ENCODE measurements at regions not wholly inside any gene's neighbourhood (a gene's known extent, or its start where the extent isn't known, plus 50 kb on each side); places are given as distances from the start of the nearest gene placed in this dataset.
A peak's percentile ranks its signal among the peaks of the same experiment; 100 is the strongest.

DNA sequence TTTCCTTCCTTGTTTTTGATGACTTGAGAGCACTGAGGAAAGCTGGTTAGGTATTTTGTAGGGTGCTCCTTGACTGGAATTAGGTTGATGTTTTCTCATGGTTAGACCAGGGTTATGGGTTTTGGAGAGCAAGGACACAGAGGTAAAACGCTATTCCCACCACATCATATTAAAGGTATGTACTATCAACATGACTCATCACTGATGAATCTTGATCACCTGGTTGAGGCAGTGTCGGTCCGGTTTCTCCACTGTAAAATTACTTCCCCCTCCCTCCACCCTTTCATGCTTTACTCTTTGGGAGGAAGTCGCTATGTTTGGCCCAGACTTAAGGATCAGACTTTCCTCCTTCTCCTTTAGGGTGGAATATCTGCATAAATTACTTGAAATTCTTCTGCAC lies 201.6 kb downstream of the EDEM1 start:
- H3K36me3 ChIP-seq (ENCODE audit: control insufficient read depth in 2 of 3, insufficient read depth in 3 of 3, low read length in 3 of 3) = no peaks in the 10 kb centered on the region
- Mint-ChIP-seq H3K4me1 (peaks cover 0 to 7% (median 4%) of the 10 kb centered on the region in 7 donors), H3K9me3 (no peaks in the 10 kb centered on the region), H3K27ac (no peak overlapping the region), H3K36me3 (no peaks in the 10 kb centered on the region), H3K4me3 (no peak overlapping the region), H3K27me3 (peaks cover 0 to 35% (median 11%) of the 10 kb centered on the region in 5 donors)
- H3K27ac ChIP-seq (ENCODE audit: low read depth, low read length) = no peak overlapping the region
- no peak for ATAC-seq
- no peaks in the 10 kb centered on the region for H3K27me3 ChIP-seq (ENCODE audit: control insufficient read depth in 2 of 2, insufficient read depth in 2 of 2, low read length in 2 of 2)
- ChIA-PET CTCF (no interaction called here), POLR2A (no interaction called here)
- H3K4me1 ChIP-seq (ENCODE audit: control insufficient read depth in 2 of 2, insufficient read depth in 2 of 2, low read length in 2 of 2) = no peaks in the 10 kb centered on the region
- no peak overlapping the region for H3K4me3 ChIP-seq (ENCODE audit: low read length)
- DNase-seq = no peak
- intact Hi-C loops (cut with micrococcal nuclease) = no loop called here
- no peaks in the 10 kb centered on the region for H3K9me3 ChIP-seq (ENCODE audit: control insufficient read depth in 2 of 3, low read length in 3 of 3)

DNA sequence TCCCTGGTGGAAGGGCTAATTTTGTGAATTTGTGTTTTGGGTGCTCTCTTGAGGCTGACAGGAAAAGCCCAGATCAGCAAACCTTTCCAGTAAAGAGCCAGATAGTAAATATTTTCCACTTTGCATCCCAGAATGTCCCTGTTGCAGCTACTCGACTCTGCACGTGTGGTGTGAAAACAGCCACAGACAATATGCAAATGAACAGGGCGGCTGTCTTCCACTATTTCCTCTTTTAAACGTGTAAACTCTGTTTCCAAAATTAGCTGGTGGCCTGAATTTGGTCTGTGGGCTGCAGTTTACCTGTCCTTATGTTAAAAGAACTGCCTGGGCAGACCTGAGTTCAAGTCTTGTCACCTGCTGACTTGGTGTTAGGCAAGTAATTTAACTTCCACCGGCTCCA lies 202.7 kb downstream of the EDEM1 start:
- no peaks in the 10 kb centered on the region for H3K9me3 Mint-ChIP-seq
- Histone ChIP-seq H3K4me3 (ENCODE audit: low read length) (no peak overlapping the region), H3K27ac (ENCODE audit: low read depth, low read length) (no peak overlapping the region), H3K4me1 (ENCODE audit: control insufficient read depth in 2 of 2, insufficient read depth in 2 of 2, low read length in 2 of 2) (no peaks in the 10 kb centered on the region), H3K36me3 (ENCODE audit: control insufficient read depth in 2 of 3, insufficient read depth in 3 of 3, low read length in 3 of 3) (no peaks in the 10 kb centered on the region), H3K27me3 (ENCODE audit: control insufficient read depth in 2 of 2, insufficient read depth in 2 of 2, low read length in 2 of 2) (no peaks in the 10 kb centered on the region), H3K9me3 (ENCODE audit: control insufficient read depth in 2 of 3, low read length in 3 of 3) (no peaks in the 10 kb centered on the region)
- peaks cover 0 to 7% (median 4%) of the 10 kb centered on the region in 7 donors for H3K4me1 Mint-ChIP-seq
- CTCF ChIA-PET = interaction anchor here (0.6 kb wide), 1 partner anchor 266 kb away, joined by 3 read pairs; no protein-coding TSS in a partner anchor
- H3K4me3 Mint-ChIP-seq = no peak overlapping the region
- DNase-seq (no peak), ATAC-seq (no peak)
- H3K36me3 Mint-ChIP-seq = no peaks in the 10 kb centered on the region
- intact Hi-C loops (cut with micrococcal nuclease) = no loop called here
- no peak overlapping the region for H3K27ac Mint-ChIP-seq
- POLR2A ChIA-PET = no interaction called here
- H3K27me3 Mint-ChIP-seq = peaks cover 0 to 30% (median 11%) of the 10 kb centered on the region in 5 donors

DNA sequence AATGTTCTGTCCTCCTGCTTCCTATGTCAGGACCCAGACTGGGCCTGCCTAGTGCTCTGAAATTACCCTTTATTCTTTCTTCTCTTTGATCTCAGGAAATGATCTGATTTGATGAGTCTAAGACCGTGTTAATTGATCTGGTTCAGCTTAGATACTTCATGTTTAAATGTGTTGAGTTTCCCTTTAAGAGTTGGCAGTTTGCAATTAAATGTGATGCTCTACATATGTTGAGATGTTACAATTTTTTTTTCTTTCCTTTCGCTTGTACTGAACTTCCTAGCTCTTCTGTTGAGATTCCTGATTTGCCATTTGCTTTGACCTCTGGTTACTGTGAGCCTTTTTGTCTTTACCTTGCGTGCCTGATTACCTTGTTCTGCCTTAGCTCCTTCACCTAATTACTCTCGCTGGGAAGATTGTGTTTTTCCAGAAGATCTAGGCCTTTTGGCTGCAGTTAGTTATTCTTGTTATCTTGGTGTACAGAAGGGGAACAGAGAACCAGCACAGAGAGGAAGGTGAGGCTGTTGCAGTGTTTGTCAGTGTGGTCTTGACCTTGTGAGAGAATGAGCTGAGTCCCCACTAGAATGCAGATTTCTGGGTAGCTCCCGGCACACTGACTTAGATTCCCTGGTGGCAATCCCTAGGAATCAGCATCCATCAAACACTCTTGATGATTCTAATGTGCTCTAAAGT lies 203.6 kb downstream of the EDEM1 start:
- H3K9me3 ChIP-seq (ENCODE audit: control insufficient read depth in 2 of 3, low read length in 3 of 3) = no peaks in the 10 kb centered on the region
- H3K36me3 ChIP-seq (ENCODE audit: control insufficient read depth in 2 of 3, insufficient read depth in 3 of 3, low read length in 3 of 3) = no peaks in the 10 kb centered on the region
- Mint-ChIP-seq H3K4me1 (peaks cover 0 to 7% (median 4%) of the 10 kb centered on the region in 7 donors), H3K9me3 (no peaks in the 10 kb centered on the region), H3K4me3 (no peak overlapping the region), H3K36me3 (no peaks in the 10 kb centered on the region), H3K27ac (no peak overlapping the region), H3K27me3 (peaks cover 0 to 25% (median 10%) of the 10 kb centered on the region in 5 donors)
- ATAC-seq = no peak
- H3K4me3 ChIP-seq (ENCODE audit: low read length) = no peak overlapping the region
- H3K4me1 ChIP-seq (ENCODE audit: control insufficient read depth in 2 of 2, insufficient read depth in 2 of 2, low read length in 2 of 2) = no peaks in the 10 kb centered on the region
- POLR2A ChIA-PET = interaction anchor here (0.6 kb wide), 1 partner anchor 185 kb away, joined by 4 read pairs; no protein-coding TSS in a partner anchor
- no peak for DNase-seq
- no peak overlapping the region for H3K27ac ChIP-seq (ENCODE audit: low read depth, low read length)
- CTCF ChIA-PET = interaction anchor here (0.6 kb wide), 1 partner anchor 267 kb away, joined by 3 read pairs; no protein-coding TSS in a partner anchor
- intact Hi-C loops (cut with micrococcal nuclease) = no loop called here
- no peaks in the 10 kb centered on the region for H3K27me3 ChIP-seq (ENCODE audit: control insufficient read depth in 2 of 2, insufficient read depth in 2 of 2, low read length in 2 of 2)

DNA sequence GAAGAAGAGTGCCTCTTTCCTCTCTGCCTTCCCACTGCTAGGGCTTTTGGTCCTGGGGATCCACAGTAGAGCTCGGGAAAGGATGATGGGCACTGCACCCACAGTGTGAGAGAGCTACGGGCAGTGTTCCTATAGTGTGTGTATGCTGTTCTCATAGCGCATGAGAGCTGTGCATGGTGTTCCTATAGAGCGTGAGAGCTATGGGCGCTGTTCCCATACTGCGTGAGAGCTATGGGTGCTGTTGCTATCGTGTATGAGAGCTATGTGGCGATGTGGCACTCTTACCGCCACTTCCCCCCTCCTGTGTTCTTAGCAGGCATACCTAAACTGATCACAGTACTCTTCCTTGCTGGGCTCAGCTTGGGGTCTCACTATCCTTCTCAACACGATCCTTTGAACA lies 213.5 kb downstream of the EDEM1 start:
- no peak overlapping the region for H3K4me3 ChIP-seq (ENCODE audit: low read length)
- intact Hi-C loops (cut with micrococcal nuclease) = no loop called here
- H3K36me3 ChIP-seq (ENCODE audit: control insufficient read depth in 2 of 3, insufficient read depth in 3 of 3, low read length in 3 of 3) = no peaks in the 10 kb centered on the region
- no peaks in the 10 kb centered on the region for H3K36me3 Mint-ChIP-seq
- ATAC-seq (no peak), DNase-seq (no peak)
- no peak overlapping the region for H3K4me3 Mint-ChIP-seq
- no peaks in the 10 kb centered on the region for H3K9me3 Mint-ChIP-seq
- H3K27ac ChIP-seq (ENCODE audit: low read depth, low read length) = no peak overlapping the region
- no peaks in the 10 kb centered on the region for H3K27me3 ChIP-seq (ENCODE audit: control insufficient read depth in 2 of 2, insufficient read depth in 2 of 2, low read length in 2 of 2)
- H3K27me3 Mint-ChIP-seq = peaks cover 15 to 38% (median 19%) of the 10 kb centered on the region in 5 donors
- H3K27ac Mint-ChIP-seq = no peak overlapping the region
- ChIA-PET POLR2A (no interaction called here), CTCF (no interaction called here)
- H3K4me1 ChIP-seq (ENCODE audit: control insufficient read depth in 2 of 2, insufficient read depth in 2 of 2, low read length in 2 of 2) = no peaks in the 10 kb centered on the region
- no peaks in the 10 kb centered on the region for H3K4me1 Mint-ChIP-seq
- no peaks in the 10 kb centered on the region for H3K9me3 ChIP-seq (ENCODE audit: control insufficient read depth in 2 of 3, low read length in 3 of 3)

DNA sequence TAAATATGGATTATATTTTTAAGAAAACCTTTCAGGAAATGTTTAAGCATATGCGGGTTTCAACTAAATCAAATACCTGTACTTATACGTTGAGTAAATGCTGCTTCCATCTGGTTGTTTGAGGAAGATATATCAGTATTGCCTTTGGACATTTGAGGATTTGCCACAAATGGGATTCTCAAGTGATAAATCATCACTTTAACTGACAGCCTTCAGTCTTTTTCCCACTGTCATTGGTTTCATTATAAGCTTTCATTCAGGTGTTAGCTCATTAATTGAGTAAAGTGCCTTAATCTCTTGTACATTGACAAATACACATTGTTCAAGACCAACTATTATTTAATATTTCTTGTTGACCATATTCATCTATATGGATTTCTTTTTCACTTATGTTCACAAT lies 217.2 kb downstream of the EDEM1 start:
- H3K27me3 Mint-ChIP-seq = peaks cover 4 to 34% (median 18%) of the 10 kb centered on the region in 5 donors
- DNase-seq = no peak
- CTCF ChIA-PET = interaction anchor here (0.5 to 1.1 kb wide), 2 partner anchors 709 to 863 kb away, joined by 3 to 4 read pairs; no protein-coding TSS in a partner anchor

DNA sequence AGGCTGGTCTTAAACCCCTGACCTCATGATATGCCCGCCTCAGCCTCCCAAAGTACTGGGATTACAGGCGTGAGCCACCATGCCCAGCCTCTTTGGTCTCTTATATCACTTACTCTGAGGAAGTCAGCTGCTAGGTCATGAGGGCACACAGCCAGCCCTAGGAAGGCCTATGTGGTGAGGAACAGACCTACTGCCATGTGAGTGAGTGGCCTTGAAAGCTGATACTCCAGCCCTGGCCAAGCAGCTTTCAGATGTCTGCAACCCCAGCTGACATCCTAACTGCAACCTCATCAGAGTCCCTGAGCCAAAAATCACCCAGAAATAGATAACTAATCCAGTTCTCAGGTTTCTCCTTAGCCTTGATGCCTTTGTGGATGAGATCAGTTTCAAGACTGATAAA lies 224.3 kb downstream of the EDEM1 start:
- no peaks in the 10 kb centered on the region for H3K9me3 ChIP-seq (ENCODE audit: control insufficient read depth in 2 of 3, low read length in 3 of 3)
- no peaks in the 10 kb centered on the region for H3K4me1 ChIP-seq (ENCODE audit: control insufficient read depth in 2 of 2, insufficient read depth in 2 of 2, low read length in 2 of 2)
- CTCF ChIA-PET = no interaction called here
- no peak overlapping the region for H3K4me3 ChIP-seq (ENCODE audit: low read length)
- ATAC-seq (no peak), DNase-seq (no peak)
- H3K27ac ChIP-seq (ENCODE audit: low read depth, low read length) = no peak overlapping the region
- no peaks in the 10 kb centered on the region for H3K27me3 ChIP-seq (ENCODE audit: control insufficient read depth in 2 of 2, insufficient read depth in 2 of 2, low read length in 2 of 2)
- H3K27me3 Mint-ChIP-seq = peaks cover 0 to 23% (median 17%) of the 10 kb centered on the region in 5 donors
- no peaks in the 10 kb centered on the region for H3K36me3 Mint-ChIP-seq
- intact Hi-C loops (cut with micrococcal nuclease) = no loop called here
- POLR2A ChIA-PET = no interaction called here
- H3K9me3 Mint-ChIP-seq = peaks cover 0 to 27% (median 7%) of the 10 kb centered on the region in 11 donors
- no peak overlapping the region for H3K4me3 Mint-ChIP-seq
- H3K27ac Mint-ChIP-seq = no peak overlapping the region
- H3K36me3 ChIP-seq (ENCODE audit: control insufficient read depth in 2 of 3, insufficient read depth in 3 of 3, low read length in 3 of 3) = no peaks in the 10 kb centered on the region
- no peaks in the 10 kb centered on the region for H3K4me1 Mint-ChIP-seq

More for the DNA sequence above, 217.2 kb downstream of the EDEM1 start:
- no peaks in the 10 kb centered on the region for H3K9me3 Mint-ChIP-seq
- H3K36me3 Mint-ChIP-seq = no peaks in the 10 kb centered on the region
- intact Hi-C loops (cut with micrococcal nuclease) = no loop called here
- H3K4me1 ChIP-seq (ENCODE audit: control insufficient read depth in 2 of 2, insufficient read depth in 2 of 2, low read length in 2 of 2) = no peaks in the 10 kb centered on the region
- no peak overlapping the region for H3K27ac ChIP-seq (ENCODE audit: low read depth, low read length)
- H3K4me3 ChIP-seq (ENCODE audit: low read length) = no peak overlapping the region
- POLR2A ChIA-PET = no interaction called here
- H3K4me1 Mint-ChIP-seq = no peaks in the 10 kb centered on the region
- H3K36me3 ChIP-seq (ENCODE audit: control insufficient read depth in 2 of 3, insufficient read depth in 3 of 3, low read length in 3 of 3) = no peaks in the 10 kb centered on the region
- H3K27me3 ChIP-seq (ENCODE audit: control insufficient read depth in 2 of 2, insufficient read depth in 2 of 2, low read length in 2 of 2) = no peaks in the 10 kb centered on the region
- no peak overlapping the region for H3K27ac Mint-ChIP-seq
- no peak for ATAC-seq
- no peak overlapping the region for H3K4me3 Mint-ChIP-seq
- no peaks in the 10 kb centered on the region for H3K9me3 ChIP-seq (ENCODE audit: control insufficient read depth in 2 of 3, low read length in 3 of 3)

- Histone ChIP-seq H3K27ac (ENCODE audit: low read depth, low read length) (no peak overlapping the region), H3K36me3 (ENCODE audit: control insufficient read depth in 2 of 3, insufficient read depth in 3 of 3, low read length in 3 of 3) (no peaks in the 10 kb centered on the region), H3K4me3 (ENCODE audit: low read length) (no peak overlapping the region), H3K4me1 (ENCODE audit: control insufficient read depth in 2 of 2, insufficient read depth in 2 of 2, low read length in 2 of 2) (no peaks in the 10 kb centered on the region), H3K27me3 (ENCODE audit: control insufficient read depth in 2 of 2, insufficient read depth in 2 of 2, low read length in 2 of 2) (no peaks in the 10 kb centered on the region), H3K9me3 (ENCODE audit: control insufficient read depth in 2 of 3, low read length in 3 of 3) (no peaks in the 10 kb centered on the region)
- Mint-ChIP-seq H3K4me3 (no peak overlapping the region), H3K27me3 (peaks cover 5 to 19% (median 9%) of the 10 kb centered on the region in 5 donors), H3K4me1 (peaks cover 0 to 9% (median 5%) of the 10 kb centered on the region in 7 donors), H3K27ac (no peak overlapping the region), H3K9me3 (peaks cover 0 to 2% (median 0%) of the 10 kb centered on the region in 11 donors), H3K36me3 (no peaks in the 10 kb centered on the region)
- ChIA-PET CTCF (no interaction called here), POLR2A (no interaction called here)
- DNase-seq (no peak), ATAC-seq (peak; percentile 65)
- intact Hi-C loops (cut with micrococcal nuclease) = no loop called here
Measured at GRCh38 chr3:5423076-5423475, 235.6 kb downstream of the EDEM1 start.

Data from naive thymus-derived CD4-positive, alpha-beta T cell (primary cell).